H1 (cell line): ENCODE measurements at regions not wholly inside any gene's neighbourhood (a gene's known extent, or its start where the extent isn't known, plus 50 kb on each side); places are given as distances from the start of the nearest gene placed in this dataset.

Experiments used
- CTCF ChIA-PET: fragments of 300-600 bp; sonication (Branson Sonifier 250); formaldehyde crosslinking; loops from one replicate; lab custom pipeline; 2021; ENCODE audit not compliant: partially characterized antibody; lab: Charles Lee
- POLR2A ChIA-PET: fragments of 300-600 bp; sonication (Branson Sonifier 250); formaldehyde crosslinking; loops from one replicate; lab custom pipeline; 2021; ENCODE audit warnings: inconsistent platforms; ENCODE audit not compliant: partially characterized antibody; lab: Charles Lee
- DNase-seq, 2 experiments: peaks; one replicate each; pipeline versions ENCODE4 v3.0.0 to v3.0.0-alpha.2; 2010 to 2022; ENCODE audit warnings: low spot score in 2 of 2, low read depth in 1 of 2, mixed read lengths in 1 of 2
- FAIRE-seq: peaks from 2 replicates; lab custom pipeline; 2011; peaks lifted over from hg19 to GRCh38; lab: Jason Lieb, UNC
- H2AFZ ChIP-seq: 2 replicates; pipeline ENCODE4 v1.8.1; 2012; ENCODE audit warnings: low read length, inconsistent platforms
- H2AK5ac ChIP-seq: 2 replicates; pipeline ENCODE4 v1.6.1; 2013; ENCODE audit warnings: low read depth, low read length
- H2BK120ac ChIP-seq: replicated peaks from 2 replicates; pipeline ENCODE3; 2013; ENCODE audit warnings: low read depth, low read length, inconsistent platforms
- H2BK12ac ChIP-seq: 2 replicates; pipeline ENCODE4 v1.6.1; 2013; ENCODE audit warnings: low read depth, low read length
- H2BK15ac ChIP-seq: 2 replicates; pipeline ENCODE4 v1.6.1; 2013; ENCODE audit warnings: low read length
- H2BK20ac ChIP-seq: 2 replicates; pipeline ENCODE4 v1.6.1; 2013; ENCODE audit warnings: low read length
- H2BK5ac ChIP-seq: 2 replicates; pipeline ENCODE4 v1.6.1; 2013; ENCODE audit warnings: low read depth, low read length
- H3K14ac ChIP-seq: 2 replicates; pipeline ENCODE4 v1.6.1; 2013; ENCODE audit warnings: inconsistent platforms; ENCODE audit not compliant: insufficient read length
- H3K18ac ChIP-seq: 2 replicates; pipeline ENCODE4 v1.6.1; 2013; ENCODE audit warnings: low read length; ENCODE audit errors: extremely low read depth
- H3K23ac ChIP-seq: 2 replicates; pipeline ENCODE4 v1.6.1; 2013; ENCODE audit warnings: inconsistent platforms; ENCODE audit not compliant: insufficient read length
- H3K23me2 ChIP-seq: 2 replicates; pipeline ENCODE4 v1.6.1; 2013; ENCODE audit warnings: low read depth, low read length
- H3K27ac ChIP-seq: 2 replicates; pipeline ENCODE4 v1.6.1; 2011; ENCODE audit warnings: low read depth, low read length, inconsistent platforms
- H3K27me3 ChIP-seq, 4 experiments: replicated peaks in 1 of 4; 1 replicate in 1 of 4; 2 replicates in 3 of 4; pipeline versions ENCODE4 v1.6.1 to v1.8.1; 2011 to 2013; ENCODE audit warnings: low read length in 3 of 4, mild to moderate bottlenecking in 3 of 4, inconsistent platforms in 2 of 4, mixed read lengths in 2 of 4, moderate library complexity in 1 of 4; ENCODE audit not compliant: control insufficient read depth in 3 of 4, insufficient read depth in 3 of 4; ENCODE audit errors: extremely low read depth in 1 of 4
- H3K36me3 ChIP-seq, 4 experiments: 2 replicates each; pipeline versions ENCODE4 v1.6.1 to v1.8.1; 2011 to 2013; ENCODE audit warnings: mild to moderate bottlenecking in 4 of 4, low read length in 3 of 4, moderate library complexity in 2 of 4, control low read depth in 1 of 4, inconsistent platforms in 1 of 4; ENCODE audit not compliant: insufficient read depth in 4 of 4, control insufficient read depth in 2 of 4
- H3K4ac ChIP-seq: replicated peaks from 2 replicates; pipeline ENCODE3; 2013; ENCODE audit warnings: low read length, low read depth, mixed read lengths, inconsistent platforms; ENCODE audit not compliant: insufficient read length
- H3K4me1 ChIP-seq, 4 experiments: replicated peaks in 1 of 4; 1 replicate in 1 of 4; 2 replicates in 3 of 4; pipeline versions ENCODE4 v1.6.1 to v1.8.1; 2011 to 2013; ENCODE audit warnings: low read length in 3 of 4, inconsistent platforms in 2 of 4, mixed read lengths in 1 of 4; ENCODE audit not compliant: insufficient read depth in 4 of 4, control insufficient read depth in 3 of 4
- H3K4me2 ChIP-seq, 2 experiments: 2 replicates each; pipeline versions ENCODE4 v1.6.1 to v1.8.1; 2011 to 2013; ENCODE audit warnings: low read depth in 2 of 2, low read length in 2 of 2, control low read depth in 1 of 2, inconsistent platforms in 1 of 2, mild to moderate bottlenecking in 1 of 2; ENCODE audit not compliant: insufficient read depth in 1 of 2
- H3K4me3 ChIP-seq, 4 experiments: fragments of 200-600, 300-600 bp in 1 of 4; sonication (generic), shearing (Covaris generic), sonication (Bioruptor Twin) in 1 of 4; 2 replicates each; pipeline versions ENCODE4 v1.5.1 to v1.8.1; 2011 to 2016; ENCODE audit warnings: low read length in 4 of 4, low read depth in 3 of 4, control low read depth in 2 of 4, inconsistent platforms in 2 of 4, mild to moderate bottlenecking in 2 of 4, mixed read lengths in 1 of 4, moderate library complexity in 1 of 4; ENCODE audit not compliant: insufficient read depth in 2 of 4; ENCODE audit errors: extremely low read depth in 1 of 4
- H3K56ac ChIP-seq: replicated peaks from 2 replicates; pipeline ENCODE3; 2013; ENCODE audit warnings: low read depth, mild to moderate bottlenecking, mixed read lengths, low read length, inconsistent platforms; ENCODE audit not compliant: insufficient read length
- H3K79me1 ChIP-seq: 2 replicates; pipeline ENCODE4 v1.6.1; 2013; ENCODE audit warnings: low read depth, low read length, control low read depth
- H3K79me2 ChIP-seq, 2 experiments: 2 replicates each; pipeline versions ENCODE4 v1.6.1 to v1.8.1; 2012 to 2013; ENCODE audit warnings: low read length in 2 of 2, mild to moderate bottlenecking in 2 of 2, inconsistent platforms in 1 of 2; ENCODE audit not compliant: insufficient read depth in 2 of 2, control insufficient read depth in 1 of 2
- H3K9ac ChIP-seq, 4 experiments: replicated peaks in 1 of 4; 1 replicate in 1 of 4; 2 replicates in 3 of 4; pipeline versions ENCODE4 v1.6.1 to v1.8.1; 2011 to 2013; ENCODE audit warnings: low read depth in 3 of 4, low read length in 3 of 4, control low read depth in 2 of 4, mild to moderate bottlenecking in 2 of 4, moderate library complexity in 2 of 4, inconsistent platforms in 1 of 4; ENCODE audit errors: extremely low read depth in 1 of 4
- H3K9me3 ChIP-seq, 2 experiments: 2 replicates each; pipeline versions ENCODE4 v1.6.1 to v1.8.1; 2012 to 2013; ENCODE audit warnings: mild to moderate bottlenecking in 2 of 2, moderate library complexity in 2 of 2, control low read depth in 1 of 2, inconsistent platforms in 1 of 2, low read depth in 1 of 2, low read length in 1 of 2, mixed read lengths in 1 of 2; ENCODE audit not compliant: insufficient read depth in 2 of 2
- H4K20me1 ChIP-seq, 2 experiments: replicated peaks in 1 of 2; 2 replicates each; pipeline versions ENCODE3 to v1.8.1; 2011 to 2013; ENCODE audit warnings: inconsistent platforms in 2 of 2, low read length in 2 of 2, mild to moderate bottlenecking in 1 of 2; ENCODE audit not compliant: insufficient read depth in 2 of 2, control insufficient read depth in 1 of 2
- H4K5ac ChIP-seq: 2 replicates; pipeline ENCODE4 v1.6.1; 2013; ENCODE audit warnings: low read length, low read depth, mixed read lengths, inconsistent platforms; ENCODE audit not compliant: insufficient read length
- H4K8ac ChIP-seq: 2 replicates; pipeline ENCODE4 v1.8.0; 2013; ENCODE audit warnings: mild to moderate bottlenecking, moderate library complexity, low read length, inconsistent platforms; ENCODE audit not compliant: insufficient read depth; ENCODE audit errors: extremely low read depth
- H4K91ac ChIP-seq: replicated peaks from 2 replicates; pipeline ENCODE3; 2013; ENCODE audit warnings: low read length, mixed read lengths, inconsistent platforms; ENCODE audit not compliant: insufficient read length
- CEBPB ChIP-seq: IDR thresholded peaks from 2 replicates; pipeline ENCODE4 v1.6.1; 2012; ENCODE audit warnings: low read depth, low read length
- FOSL1 ChIP-seq: IDR thresholded peaks from 2 replicates; pipeline ENCODE4 v1.6.1; 2011; ENCODE audit warnings: mild to moderate bottlenecking, low read depth, low read length, moderate library complexity; ENCODE audit not compliant: insufficient read depth
- MAFK ChIP-seq: IDR thresholded peaks from 2 replicates; pipeline ENCODE4 v1.6.1; 2012; ENCODE audit warnings: low read depth, mild to moderate bottlenecking, improper control_type of control experiment, low read length
- NRF1 ChIP-seq: IDR thresholded peaks from 2 replicates; pipeline ENCODE4 v1.6.1; 2011; ENCODE audit warnings: mild to moderate bottlenecking, low read depth, low read length, improper control_type of control experiment
- POLR2AphosphoS5 ChIP-seq: IDR thresholded peaks from 2 replicates; pipeline ENCODE4 v1.6.1; 2011; ENCODE audit warnings: low read depth, low read length
- RXRA ChIP-seq: IDR thresholded peaks from 2 replicates; pipeline ENCODE4 v1.6.1; 2011; ENCODE audit warnings: low read depth, mild to moderate bottlenecking, low read length, moderate library complexity; ENCODE audit not compliant: insufficient read depth
- SIN3A ChIP-seq, 2 experiments: IDR thresholded peaks in 1 of 2; conservative IDR thresholded peaks in 1 of 2; 2 replicates each; pipeline ENCODE4 v1.6.1; 2011 to 2012; ENCODE audit warnings: low read length in 2 of 2, improper control_type of control experiment in 1 of 2, low read depth in 1 of 2, mild to moderate bottlenecking in 1 of 2
- SIRT6 ChIP-seq: IDR thresholded peaks from one replicate; pipeline ENCODE4 v1.7.1; 2012; ENCODE audit warnings: low read length, inconsistent platforms
- WGBS, 2 experiments: shearing (Covaris generic) in 1 of 2; methylation state at CpG; one replicate each; pipeline versions ENCODE4 v1.1.6 to v1.1.7; 2013 to 2015; ENCODE audit warnings: low lambda C conversion rate in 2 of 2, mixed read lengths in 2 of 2, inconsistent platforms in 1 of 2, low coverage in 1 of 2, missing lambda C conversion rate in 1 of 2; ENCODE audit not compliant: insufficient replicate concordance in 2 of 2, insufficient coverage in 1 of 2, insufficient read length in 1 of 2; ENCODE audit errors: extremely low coverage in 1 of 2, missing lambda C conversion rate in 1 of 2; 5-methylcytosine and 5-hydroxymethylcytosine counted together

GRCh38 chr9:108591121-108591520 is 264.7 kb downstream of the ACTL7B start:
- no peak overlapping the region for H3K4me2 ChIP-seq
- 95% methylated on average over 1 of the region's 1 CpG; no CpG with 5 or more reads in 1 of the 2 experiments for WGBS, 2 experiments
- no peak for FAIRE-seq

More at GRCh38 chr9:108591121-108591520, 264.7 kb downstream of the ACTL7B start:
- Histone ChIP-seq H2BK15ac (no peak overlapping the region), H3K23ac (no peak overlapping the region), H3K9me3 (no peaks in the 10 kb centered on the region), H2BK20ac (no peak overlapping the region), H2BK12ac (no peak overlapping the region), H2AFZ (no peak overlapping the region), H3K56ac (no peak overlapping the region), H2AK5ac (no peak overlapping the region), H3K27ac (no peak overlapping the region), H2BK5ac (no peak overlapping the region), H3K79me1 (no peaks in the 10 kb centered on the region), H3K36me3 (no peaks in the 10 kb centered on the region), H3K18ac (no peak overlapping the region), H3K4me1 (peaks cover 0 to 7% (median 0%) of the 10 kb centered on the region in 4 experiments; a peak in 1 of 7 replicates), H4K20me1 (no peaks in the 10 kb centered on the region), H3K14ac (no peak overlapping the region), H3K9ac (no peak overlapping the region), H4K8ac (no peak overlapping the region), H2BK120ac (no peak overlapping the region), H4K91ac (no peak overlapping the region), H3K23me2 (no peaks in the 10 kb centered on the region), H3K4me3 (no peak overlapping the region), H4K5ac (no peak overlapping the region), H3K4ac (no peak overlapping the region), H3K27me3 (no peaks in the 10 kb centered on the region), H3K79me2 (no peaks in the 10 kb centered on the region)
- ChIA-PET POLR2A (no interaction called here), CTCF (interaction anchor here (0.5 kb wide), 1 partner anchor 107 kb away, joined by 4 read pairs; no protein-coding TSS in a partner anchor)
- no peak for TF ChIP-seq CEBPB
- TF ChIP-seq FOSL1, result no peak
- no peak for TF ChIP-seq SIRT6
- TF ChIP-seq POLR2AphosphoS5, result no peak
- no peak for TF ChIP-seq NRF1
- TF ChIP-seq SIN3A (conservative IDR thresholded peaks at IDR 0.05 in 1 of 2, IDR thresholded peaks at IDR 0.05 in 1 of 2; ENCODE audit: low read depth in 1 of 2, low read length in 2 of 2), result no peak
- TF ChIP-seq MAFK, result no peak
- no peak for TF ChIP-seq RXRA
- no peak for DNase-seq
